ENCODE measurements at regions not wholly inside any gene's neighbourhood (a gene's known extent, or its start where the extent isn't known, plus 50 kb on each side); places are given as distances from the start of the nearest gene placed in this dataset.

GRCh38 chr7:131252976-131253375, 74.7 kb upstream of the MKLN1 start:
- TF ChIP-seq CTCF (IDR thresholded peaks at IDR 0.05): no peak
- TF ChIP-seq POLR2A (IDR thresholded peaks at IDR 0.05): no peak
